Brain microvascular endothelial cell (primary cell): ENCODE measurements at regions not wholly inside any gene's neighbourhood (a gene's known extent, or its start where the extent isn't known, plus 50 kb on each side); places are given as distances from the start of the nearest gene placed in this dataset.

ENCODE experiments used
- DNase-seq: peaks from one replicate; pipeline ENCODE4 v3.0.0-alpha.2; 2020
- H3K27ac ChIP-seq: fragments of 250-450 bp; sonication (Bioruptor Pico); 2 replicates; pipeline ENCODE4 v1.5.1; 2020; ENCODE audit warnings: mild to moderate bottlenecking, moderate library complexity
- H3K27me3 ChIP-seq: fragments of 250-450 bp; sonication (Bioruptor Pico); replicated peaks from 2 replicates; pipeline ENCODE4 v1.5.1; 2020; ENCODE audit warnings: mild to moderate bottlenecking
- H3K36me3 ChIP-seq: fragments of 250-450 bp; sonication (Bioruptor Pico); replicated peaks from 2 replicates; pipeline ENCODE4 v1.5.1; 2020; ENCODE audit warnings: mild to moderate bottlenecking
- H3K4me3 ChIP-seq: 2 replicates; pipeline ENCODE4 v1.5.1; 2011; ENCODE audit warnings: low read depth, mild to moderate bottlenecking, control low read depth, low read length, moderate library complexity
- in situ Hi-C: cut with HindIII; loops from 2 replicates; pipeline ENCODE4 v1.10.0; 2017; ENCODE audit warnings: low sequenced_read_pairs, low pct_ligation_motif_present
- TF ChIP-seq, protein P1 (sequence below): IDR thresholded peaks from 2 replicates; pipeline ENCODE4 v1.5.1; 2011; ENCODE audit warnings: low read depth, mild to moderate bottlenecking, moderate library complexity, low read length, control low read depth, inconsistent platforms; ENCODE audit errors: missing control alignments

DNA sequence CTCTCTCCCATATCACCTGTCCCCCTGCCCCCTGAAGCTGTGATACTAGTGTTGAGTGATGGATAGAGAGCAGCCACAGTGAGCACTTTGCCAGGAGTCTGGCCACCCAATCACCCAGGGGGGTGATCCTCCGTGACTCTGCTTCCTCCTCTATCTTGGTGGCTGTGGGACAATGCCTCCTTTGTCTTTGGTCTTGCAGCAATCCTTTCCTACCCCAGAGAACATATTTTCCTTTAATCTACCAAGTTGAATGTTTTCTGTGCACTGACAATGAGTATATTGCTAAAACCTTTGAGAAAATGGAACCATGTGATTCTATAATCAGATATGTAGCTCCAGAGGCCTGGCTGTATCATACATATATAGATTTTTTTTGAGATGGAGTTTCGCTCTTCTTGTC is 58.1 kb upstream of the HEPHL1 start:
- Histone ChIP-seq H3K36me3 (no peaks in the 10 kb centered on the region), H3K27ac (no peak overlapping the region), H3K27me3 (no peaks in the 10 kb centered on the region), H3K4me3 (no peak overlapping the region)
- DNase-seq, result no peak
- TF ChIP-seq, protein P1, sequence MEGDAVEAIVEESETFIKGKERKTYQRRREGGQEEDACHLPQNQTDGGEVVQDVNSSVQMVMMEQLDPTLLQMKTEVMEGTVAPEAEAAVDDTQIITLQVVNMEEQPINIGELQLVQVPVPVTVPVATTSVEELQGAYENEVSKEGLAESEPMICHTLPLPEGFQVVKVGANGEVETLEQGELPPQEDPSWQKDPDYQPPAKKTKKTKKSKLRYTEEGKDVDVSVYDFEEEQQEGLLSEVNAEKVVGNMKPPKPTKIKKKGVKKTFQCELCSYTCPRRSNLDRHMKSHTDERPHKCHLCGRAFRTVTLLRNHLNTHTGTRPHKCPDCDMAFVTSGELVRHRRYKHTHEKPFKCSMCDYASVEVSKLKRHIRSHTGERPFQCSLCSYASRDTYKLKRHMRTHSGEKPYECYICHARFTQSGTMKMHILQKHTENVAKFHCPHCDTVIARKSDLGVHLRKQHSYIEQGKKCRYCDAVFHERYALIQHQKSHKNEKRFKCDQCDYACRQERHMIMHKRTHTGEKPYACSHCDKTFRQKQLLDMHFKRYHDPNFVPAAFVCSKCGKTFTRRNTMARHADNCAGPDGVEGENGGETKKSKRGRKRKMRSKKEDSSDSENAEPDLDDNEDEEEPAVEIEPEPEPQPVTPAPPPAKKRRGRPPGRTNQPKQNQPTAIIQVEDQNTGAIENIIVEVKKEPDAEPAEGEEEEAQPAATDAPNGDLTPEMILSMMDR, result no peak
- in situ Hi-C loops, result no loop called here

- TF ChIP-seq, protein P1, result no peak
- in situ Hi-C loops, result no loop called here
- Histone ChIP-seq H3K27ac (no peak overlapping the region), H3K27me3 (no peaks in the 10 kb centered on the region), H3K4me3 (no peak overlapping the region), H3K36me3 (no peaks in the 10 kb centered on the region)
- DNase-seq, result no peak
These were observed 53.9 kb upstream of the HEPHL1 start for GRCh38 chr11:93967258-93967657.

DNA sequence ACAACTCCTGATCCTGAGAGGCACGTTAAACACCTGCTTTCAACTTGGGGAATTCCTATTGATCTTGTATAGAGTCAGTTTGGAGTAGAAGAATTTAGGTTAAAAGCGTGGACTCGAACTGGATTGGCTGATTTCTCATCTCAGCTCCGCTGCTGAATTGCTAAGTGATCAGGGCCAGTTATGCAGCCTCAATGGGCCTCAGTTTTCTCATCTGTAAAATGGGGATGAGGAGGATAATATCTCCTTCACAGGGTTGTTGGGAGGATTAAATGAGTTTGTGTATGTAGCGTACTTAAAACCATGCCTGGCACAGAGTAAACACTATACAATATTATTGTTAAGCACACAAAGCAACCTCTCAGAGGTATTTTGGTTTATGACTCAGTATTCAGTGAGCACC is 53.2 kb upstream of the HEPHL1 start:
- no peak for DNase-seq
- Histone ChIP-seq H3K4me3 (no peak overlapping the region), H3K27me3 (no peaks in the 10 kb centered on the region), H3K27ac (no peak overlapping the region), H3K36me3 (no peaks in the 10 kb centered on the region)
- TF ChIP-seq, protein P1, result no peak
- in situ Hi-C loops, result no loop called here

GRCh38 chr11:93969925-93970922 is 50.9 kb upstream of the HEPHL1 start:
- H3K36me3 ChIP-seq, result no peaks in the 10 kb centered on the region
- TF ChIP-seq, protein P1, result no peak

More at GRCh38 chr11:93969925-93970922, 50.9 kb upstream of the HEPHL1 start:
- in situ Hi-C loops, result no loop called here
- no peak for DNase-seq
- no peaks in the 10 kb centered on the region for H3K27me3 ChIP-seq
- H3K27ac ChIP-seq, result no peak overlapping the region
- H3K4me3 ChIP-seq, result no peak overlapping the region
